ENCODE measurements at regions not wholly inside any gene's neighbourhood (a gene's known extent, or its start where the extent isn't known, plus 50 kb on each side); places are given as distances from the start of the nearest gene placed in this dataset.

DNA sequence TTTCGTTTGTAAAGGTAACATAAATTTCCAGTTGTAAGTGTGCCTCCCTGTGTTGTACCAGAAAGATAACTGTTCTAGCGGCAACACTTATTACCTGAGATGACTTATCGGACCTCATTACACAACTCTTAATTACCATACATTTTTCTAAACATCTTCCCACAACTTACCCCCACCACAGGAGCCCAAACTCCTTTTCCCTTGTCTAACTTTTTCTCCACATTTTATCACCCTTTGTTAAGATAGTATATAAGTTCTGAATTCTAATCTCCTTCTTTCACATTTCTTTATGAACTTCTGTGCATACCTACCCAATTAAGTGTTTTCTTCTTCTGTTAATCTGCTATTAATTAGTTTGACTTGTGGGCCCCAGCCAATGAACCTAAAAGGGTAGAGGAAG is 143.7 kb upstream of the CAMK1G start:
- H2AFZ ChIP-seq = no peak overlapping the region
- no peak overlapping the region for H3K4me3 Mint-ChIP-seq
- H3K27me3 Mint-ChIP-seq (ENCODE audit: insufficient read depth, low read depth, poor library complexity) = peaks cover 2% of the 10 kb centered on the region
- H4K20me1 ChIP-seq (replicated peaks; ENCODE audit: insufficient read depth) = no peaks in the 10 kb centered on the region
- H3K79me2 ChIP-seq (replicated peaks; ENCODE audit: insufficient read depth) = no peaks in the 10 kb centered on the region
- H3K36me3 ChIP-seq (ENCODE audit: insufficient read depth) = peaks cover 4% of the 10 kb centered on the region; the same call in 1 of the 2 replicates
- no peak overlapping the region for H3K27ac Mint-ChIP-seq
- no peak overlapping the region for H3K4me3 ChIP-seq
- H3K4me2 ChIP-seq = no peak overlapping the region
- peaks cover 4% of the 10 kb centered on the region; the same call in 1 of the 3 replicates for H3K36me3 Mint-ChIP-seq (ENCODE audit: low read depth)
- H3K4me1 Mint-ChIP-seq = peaks cover 9% of the 10 kb centered on the region
- DNase-seq (ENCODE audit: low spot score) (no peak), ATAC-seq (no peak)
- peaks cover 5% of the 10 kb centered on the region; the same call in 1 of the 2 replicates for H3K9me2 ChIP-seq (ENCODE audit: insufficient read depth)
- TF ChIP-seq CREB1 (CRISPR knock-in tag; IDR thresholded peaks at IDR 0.05; ENCODE audit: low read depth) (no peak), NANOG (IDR thresholded peaks at IDR 0.05; ENCODE audit: borderline replicate concordance) (no peak), JUNB (IDR thresholded peaks at IDR 0.05; ENCODE audit: unreplicated experiment) (no peak), EZH2 (IDR thresholded peaks at IDR 0.05; ENCODE audit: low read depth, unreplicated experiment) (no peak), EZH2phosphoT487 (IDR thresholded peaks at IDR 0.05; ENCODE audit: unreplicated experiment) (no peak), ZNF331 (CRISPR knock-in tag; IDR thresholded peaks at IDR 0.05; ENCODE audit: low read depth) (no peak), ZNF114 (CRISPR knock-in tag; IDR thresholded peaks at IDR 0.05) (no peak), STAT1 (IDR thresholded peaks at IDR 0.05; ENCODE audit: unreplicated experiment) (no peak), POLR2AphosphoS5 (IDR thresholded peaks at IDR 0.05; ENCODE audit: low read depth) (no peak)
- TF ChIP-seq, protein P1, sequence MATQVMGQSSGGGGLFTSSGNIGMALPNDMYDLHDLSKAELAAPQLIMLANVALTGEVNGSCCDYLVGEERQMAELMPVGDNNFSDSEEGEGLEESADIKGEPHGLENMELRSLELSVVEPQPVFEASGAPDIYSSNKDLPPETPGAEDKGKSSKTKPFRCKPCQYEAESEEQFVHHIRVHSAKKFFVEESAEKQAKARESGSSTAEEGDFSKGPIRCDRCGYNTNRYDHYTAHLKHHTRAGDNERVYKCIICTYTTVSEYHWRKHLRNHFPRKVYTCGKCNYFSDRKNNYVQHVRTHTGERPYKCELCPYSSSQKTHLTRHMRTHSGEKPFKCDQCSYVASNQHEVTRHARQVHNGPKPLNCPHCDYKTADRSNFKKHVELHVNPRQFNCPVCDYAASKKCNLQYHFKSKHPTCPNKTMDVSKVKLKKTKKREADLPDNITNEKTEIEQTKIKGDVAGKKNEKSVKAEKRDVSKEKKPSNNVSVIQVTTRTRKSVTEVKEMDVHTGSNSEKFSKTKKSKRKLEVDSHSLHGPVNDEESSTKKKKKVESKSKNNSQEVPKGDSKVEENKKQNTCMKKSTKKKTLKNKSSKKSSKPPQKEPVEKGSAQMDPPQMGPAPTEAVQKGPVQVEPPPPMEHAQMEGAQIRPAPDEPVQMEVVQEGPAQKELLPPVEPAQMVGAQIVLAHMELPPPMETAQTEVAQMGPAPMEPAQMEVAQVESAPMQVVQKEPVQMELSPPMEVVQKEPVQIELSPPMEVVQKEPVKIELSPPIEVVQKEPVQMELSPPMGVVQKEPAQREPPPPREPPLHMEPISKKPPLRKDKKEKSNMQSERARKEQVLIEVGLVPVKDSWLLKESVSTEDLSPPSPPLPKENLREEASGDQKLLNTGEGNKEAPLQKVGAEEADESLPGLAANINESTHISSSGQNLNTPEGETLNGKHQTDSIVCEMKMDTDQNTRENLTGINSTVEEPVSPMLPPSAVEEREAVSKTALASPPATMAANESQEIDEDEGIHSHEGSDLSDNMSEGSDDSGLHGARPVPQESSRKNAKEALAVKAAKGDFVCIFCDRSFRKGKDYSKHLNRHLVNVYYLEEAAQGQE (IDR thresholded peaks at IDR 0.05; ENCODE audit: unreplicated experiment) = no peak
- TF ChIP-seq, protein P2, sequence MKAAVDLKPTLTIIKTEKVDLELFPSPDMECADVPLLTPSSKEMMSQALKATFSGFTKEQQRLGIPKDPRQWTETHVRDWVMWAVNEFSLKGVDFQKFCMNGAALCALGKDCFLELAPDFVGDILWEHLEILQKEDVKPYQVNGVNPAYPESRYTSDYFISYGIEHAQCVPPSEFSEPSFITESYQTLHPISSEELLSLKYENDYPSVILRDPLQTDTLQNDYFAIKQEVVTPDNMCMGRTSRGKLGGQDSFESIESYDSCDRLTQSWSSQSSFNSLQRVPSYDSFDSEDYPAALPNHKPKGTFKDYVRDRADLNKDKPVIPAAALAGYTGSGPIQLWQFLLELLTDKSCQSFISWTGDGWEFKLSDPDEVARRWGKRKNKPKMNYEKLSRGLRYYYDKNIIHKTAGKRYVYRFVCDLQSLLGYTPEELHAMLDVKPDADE (IDR thresholded peaks at IDR 0.05) = no peak
- TF ChIP-seq, protein P3, sequence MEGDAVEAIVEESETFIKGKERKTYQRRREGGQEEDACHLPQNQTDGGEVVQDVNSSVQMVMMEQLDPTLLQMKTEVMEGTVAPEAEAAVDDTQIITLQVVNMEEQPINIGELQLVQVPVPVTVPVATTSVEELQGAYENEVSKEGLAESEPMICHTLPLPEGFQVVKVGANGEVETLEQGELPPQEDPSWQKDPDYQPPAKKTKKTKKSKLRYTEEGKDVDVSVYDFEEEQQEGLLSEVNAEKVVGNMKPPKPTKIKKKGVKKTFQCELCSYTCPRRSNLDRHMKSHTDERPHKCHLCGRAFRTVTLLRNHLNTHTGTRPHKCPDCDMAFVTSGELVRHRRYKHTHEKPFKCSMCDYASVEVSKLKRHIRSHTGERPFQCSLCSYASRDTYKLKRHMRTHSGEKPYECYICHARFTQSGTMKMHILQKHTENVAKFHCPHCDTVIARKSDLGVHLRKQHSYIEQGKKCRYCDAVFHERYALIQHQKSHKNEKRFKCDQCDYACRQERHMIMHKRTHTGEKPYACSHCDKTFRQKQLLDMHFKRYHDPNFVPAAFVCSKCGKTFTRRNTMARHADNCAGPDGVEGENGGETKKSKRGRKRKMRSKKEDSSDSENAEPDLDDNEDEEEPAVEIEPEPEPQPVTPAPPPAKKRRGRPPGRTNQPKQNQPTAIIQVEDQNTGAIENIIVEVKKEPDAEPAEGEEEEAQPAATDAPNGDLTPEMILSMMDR (conservative IDR thresholded peaks at IDR 0.05; ENCODE audit: low read depth in 2 of 2) = no peak
- TF ChIP-seq, protein P4, sequence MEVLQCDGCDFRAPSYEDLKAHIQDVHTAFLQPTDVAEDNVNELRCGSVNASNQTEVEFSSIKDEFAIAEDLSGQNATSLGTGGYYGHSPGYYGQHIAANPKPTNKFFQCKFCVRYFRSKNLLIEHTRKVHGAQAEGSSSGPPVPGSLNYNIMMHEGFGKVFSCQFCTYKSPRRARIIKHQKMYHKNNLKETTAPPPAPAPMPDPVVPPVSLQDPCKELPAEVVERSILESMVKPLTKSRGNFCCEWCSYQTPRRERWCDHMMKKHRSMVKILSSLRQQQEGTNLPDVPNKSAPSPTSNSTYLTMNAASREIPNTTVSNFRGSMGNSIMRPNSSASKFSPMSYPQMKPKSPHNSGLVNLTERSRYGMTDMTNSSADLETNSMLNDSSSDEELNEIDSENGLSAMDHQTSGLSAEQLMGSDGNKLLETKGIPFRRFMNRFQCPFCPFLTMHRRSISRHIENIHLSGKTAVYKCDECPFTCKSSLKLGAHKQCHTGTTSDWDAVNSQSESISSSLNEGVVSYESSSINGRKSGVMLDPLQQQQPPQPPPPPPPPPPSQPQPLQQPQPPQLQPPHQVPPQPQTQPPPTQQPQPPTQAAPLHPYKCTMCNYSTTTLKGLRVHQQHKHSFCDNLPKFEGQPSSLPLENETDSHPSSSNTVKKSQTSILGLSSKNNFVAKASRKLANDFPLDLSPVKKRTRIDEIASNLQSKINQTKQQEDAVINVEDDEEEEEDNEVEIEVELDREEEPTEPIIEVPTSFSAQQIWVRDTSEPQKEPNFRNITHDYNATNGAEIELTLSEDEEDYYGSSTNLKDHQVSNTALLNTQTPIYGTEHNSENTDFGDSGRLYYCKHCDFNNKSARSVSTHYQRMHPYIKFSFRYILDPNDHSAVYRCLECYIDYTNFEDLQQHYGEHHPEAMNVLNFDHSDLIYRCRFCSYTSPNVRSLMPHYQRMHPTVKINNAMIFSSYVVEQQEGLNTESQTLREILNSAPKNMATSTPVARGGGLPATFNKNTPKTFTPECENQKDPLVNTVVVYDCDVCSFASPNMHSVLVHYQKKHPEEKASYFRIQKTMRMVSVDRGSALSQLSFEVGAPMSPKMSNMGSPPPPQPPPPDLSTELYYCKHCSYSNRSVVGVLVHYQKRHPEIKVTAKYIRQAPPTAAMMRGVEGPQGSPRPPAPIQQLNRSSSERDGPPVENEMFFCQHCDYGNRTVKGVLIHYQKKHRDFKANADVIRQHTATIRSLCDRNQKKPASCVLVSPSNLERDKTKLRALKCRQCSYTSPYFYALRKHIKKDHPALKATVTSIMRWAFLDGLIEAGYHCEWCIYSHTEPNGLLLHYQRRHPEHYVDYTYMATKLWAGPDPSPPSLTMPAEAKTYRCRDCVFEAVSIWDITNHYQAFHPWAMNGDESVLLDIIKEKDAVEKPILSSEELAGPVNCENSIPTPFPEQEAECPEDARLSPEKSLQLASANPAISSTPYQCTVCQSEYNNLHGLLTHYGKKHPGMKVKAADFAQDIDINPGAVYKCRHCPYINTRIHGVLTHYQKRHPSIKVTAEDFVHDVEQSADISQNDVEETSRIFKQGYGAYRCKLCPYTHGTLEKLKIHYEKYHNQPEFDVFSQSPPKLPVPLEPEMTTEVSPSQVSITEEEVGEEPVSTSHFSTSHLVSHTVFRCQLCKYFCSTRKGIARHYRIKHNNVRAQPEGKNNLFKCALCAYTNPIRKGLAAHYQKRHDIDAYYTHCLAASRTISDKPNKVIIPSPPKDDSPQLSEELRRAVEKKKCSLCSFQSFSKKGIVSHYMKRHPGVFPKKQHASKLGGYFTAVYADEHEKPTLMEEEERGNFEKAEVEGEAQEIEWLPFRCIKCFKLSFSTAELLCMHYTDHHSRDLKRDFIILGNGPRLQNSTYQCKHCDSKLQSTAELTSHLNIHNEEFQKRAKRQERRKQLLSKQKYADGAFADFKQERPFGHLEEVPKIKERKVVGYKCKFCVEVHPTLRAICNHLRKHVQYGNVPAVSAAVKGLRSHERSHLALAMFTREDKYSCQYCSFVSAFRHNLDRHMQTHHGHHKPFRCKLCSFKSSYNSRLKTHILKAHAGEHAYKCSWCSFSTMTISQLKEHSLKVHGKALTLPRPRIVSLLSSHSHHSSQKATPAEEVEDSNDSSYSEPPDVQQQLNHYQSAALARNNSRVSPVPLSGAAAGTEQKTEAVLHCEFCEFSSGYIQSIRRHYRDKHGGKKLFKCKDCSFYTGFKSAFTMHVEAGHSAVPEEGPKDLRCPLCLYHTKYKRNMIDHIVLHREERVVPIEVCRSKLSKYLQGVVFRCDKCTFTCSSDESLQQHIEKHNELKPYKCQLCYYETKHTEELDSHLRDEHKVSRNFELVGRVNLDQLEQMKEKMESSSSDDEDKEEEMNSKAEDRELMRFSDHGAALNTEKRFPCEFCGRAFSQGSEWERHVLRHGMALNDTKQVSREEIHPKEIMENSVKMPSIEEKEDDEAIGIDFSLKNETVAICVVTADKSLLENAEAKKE (CRISPR knock-in tag; IDR thresholded peaks at IDR 0.05) = no peak
- no peak overlapping the region for H3K27ac ChIP-seq (ENCODE audit: low read depth)
- H3F3A ChIP-seq (replicated peaks; ENCODE audit: low read depth) = no peaks in the 10 kb centered on the region
- H3K27me3 ChIP-seq (ENCODE audit: insufficient read depth) = no peaks in the 10 kb centered on the region
- peaks cover 7% of the 10 kb centered on the region for H3K4me1 ChIP-seq (ENCODE audit: insufficient read depth)
- peaks cover 9% of the 10 kb centered on the region for H3K9me3 Mint-ChIP-seq

Data from GM23338 (cell line).